Peyer's patch (tissue), 4 donors: ENCODE measurements at regions not wholly inside any gene's neighbourhood (a gene's known extent, or its start where the extent isn't known, plus 50 kb on each side); places are given as distances from the start of the nearest gene placed in this dataset.

Source experiments
- DNase-seq, 3 donors: peaks; one replicate each; pipeline ENCODE4 v3.0.0-alpha.2; 2017 to 2019
- H3K27ac ChIP-seq, 4 donors: fragments of 200-600 bp; sonication (generic); one replicate each; pipeline ENCODE4 v1.5.1; 2016 to 2019
- H3K27me3 ChIP-seq, 2 donors: fragments of 200-600 bp; sonication (generic); one replicate each; pipeline ENCODE4 v1.5.1; 2019
- H3K36me3 ChIP-seq, 3 donors: fragments of 200-600 bp; sonication (generic); one replicate each; pipeline ENCODE4 v1.5.1; 2016 to 2019
- H3K4me1 ChIP-seq, 4 donors: fragments of 200-600 bp; sonication (generic); one replicate each; pipeline ENCODE4 v1.5.1; 2016 to 2019
- H3K4me3 ChIP-seq, 4 donors: fragments of 200-600 bp; sonication (generic); 1 replicate in 3 of 4; 2 replicates in 1 of 4; pipeline ENCODE4 v1.5.1; 2016 to 2019; ENCODE audit warnings: mild to moderate bottlenecking in 1 of 4
- H3K9me3 ChIP-seq, 4 donors: fragments of 200-600 bp; sonication (generic); one replicate each; pipeline ENCODE4 v1.5.1; 2016 to 2019; ENCODE audit warnings: mild to moderate bottlenecking in 1 of 4
- CTCF ChIP-seq, 6 experiments: fragments of 450-650 bp in 4 of 6; fragments of 200-600 bp in 2 of 6; sonication (generic) in 1 of 6; IDR thresholded peaks; one replicate each; pipeline ENCODE4 v1.5.1; 2017 to 2019; ENCODE audit warnings: antibody characterized with exemption in 6 of 6, mild to moderate bottlenecking in 3 of 6, moderate library complexity in 1 of 6
- POLR2A ChIP-seq, 2 donors: fragments of 450-650 bp; IDR thresholded peaks; one replicate each; pipeline ENCODE4 v1.5.1; 2017; ENCODE audit warnings: antibody characterized with exemption in 2 of 2, mild to moderate bottlenecking in 2 of 2, moderate library complexity in 2 of 2

GRCh38 chr12:91538418-91538817 is 355.8 kb upstream of the DCN start:
- TF ChIP-seq POLR2A (IDR thresholded peaks at IDR 0.05) (no peak), CTCF (IDR thresholded peaks at IDR 0.05) (no peak)
- DNase-seq = no peak
- Histone ChIP-seq H3K9me3 (peaks cover 0 to 5% (median 0%) of the 10 kb centered on the region in 4 donors), H3K27ac (no peak overlapping the region), H3K4me3 (no peak overlapping the region), H3K36me3 (no peaks in the 10 kb centered on the region), H3K4me1 (no peaks in the 10 kb centered on the region), H3K27me3 (no peaks in the 10 kb centered on the region)

GRCh38 chr12:91533366-91533765 is 350.7 kb upstream of the DCN start:
- DNase-seq = no peak
- TF ChIP-seq CTCF (IDR thresholded peaks at IDR 0.05) = no peak
- no peaks in the 10 kb centered on the region for H3K27me3 ChIP-seq
- H3K27ac ChIP-seq = no peak overlapping the region
- H3K9me3 ChIP-seq = peaks cover 0 to 5% (median 0%) of the 10 kb centered on the region in 4 donors
- H3K4me1 ChIP-seq = no peaks in the 10 kb centered on the region
- no peaks in the 10 kb centered on the region for H3K36me3 ChIP-seq
- no peak overlapping the region for H3K4me3 ChIP-seq

- Histone ChIP-seq H3K27me3 (no peaks in the 10 kb centered on the region), H3K27ac (no peak overlapping the region), H3K9me3 (peaks cover 0 to 5% (median 0%) of the 10 kb centered on the region in 4 donors), H3K36me3 (no peaks in the 10 kb centered on the region), H3K4me1 (no peaks in the 10 kb centered on the region), H3K4me3 (no peak overlapping the region)
- DNase-seq = no peak
- TF ChIP-seq CTCF (IDR thresholded peaks at IDR 0.05) (no peak), POLR2A (IDR thresholded peaks at IDR 0.05) (no peak)
These were observed 347.2 kb upstream of the DCN start for GRCh38 chr12:91529829-91530228.

GRCh38 chr12:91523831-91524230 is 341.2 kb upstream of the DCN start:
- no peaks in the 10 kb centered on the region for H3K9me3 ChIP-seq
- H3K27me3 ChIP-seq = no peaks in the 10 kb centered on the region
- H3K36me3 ChIP-seq = no peaks in the 10 kb centered on the region
- no peak overlapping the region for H3K27ac ChIP-seq
- no peaks in the 10 kb centered on the region for H3K4me1 ChIP-seq
- H3K4me3 ChIP-seq = no peak overlapping the region
- no peak for DNase-seq
- TF ChIP-seq POLR2A (IDR thresholded peaks at IDR 0.05) (no peak), CTCF (IDR thresholded peaks at IDR 0.05) (no peak)

- H3K27me3 ChIP-seq = no peaks in the 10 kb centered on the region
- no peaks in the 10 kb centered on the region for H3K36me3 ChIP-seq
- no peak overlapping the region for H3K4me3 ChIP-seq
- no peak for TF ChIP-seq POLR2A (IDR thresholded peaks at IDR 0.05)
- no peaks in the 10 kb centered on the region for H3K4me1 ChIP-seq
- no peak overlapping the region for H3K27ac ChIP-seq
- no peaks in the 10 kb centered on the region for H3K9me3 ChIP-seq
- DNase-seq = no peak
These were observed 334.1 kb upstream of the DCN start for GRCh38 chr12:91516695-91517047.

- Histone ChIP-seq H3K36me3 (no peaks in the 10 kb centered on the region), H3K4me3 (no peak overlapping the region), H3K27ac (no peak overlapping the region), H3K9me3 (no peaks in the 10 kb centered on the region), H3K27me3 (no peaks in the 10 kb centered on the region), H3K4me1 (no peaks in the 10 kb centered on the region)
- DNase-seq = no peak
- no peak for TF ChIP-seq CTCF (IDR thresholded peaks at IDR 0.05)
- no peak for TF ChIP-seq POLR2A (IDR thresholded peaks at IDR 0.05)
These were observed 333.5 kb upstream of the DCN start for GRCh38 chr12:91515944-91516694.
